Mesodermal cell (in vitro differentiated cells): ENCODE measurements at regions not wholly inside any gene's neighbourhood (a gene's known extent, or its start where the extent isn't known, plus 50 kb on each side); places are given as distances from the start of the nearest gene placed in this dataset.

ENCODE experiments used
- H3K27ac ChIP-seq: 2 replicates; pipeline ENCODE4 v1.7.0; 2013; ENCODE audit warnings: mild to moderate bottlenecking, low read depth, low read length, moderate library complexity; ENCODE audit not compliant: severe bottlenecking
- H3K36me3 ChIP-seq: 2 replicates; pipeline ENCODE4 v1.7.1; 2013; ENCODE audit warnings: mild to moderate bottlenecking, low read length, moderate library complexity; ENCODE audit not compliant: control insufficient read depth, insufficient read depth
- H3K4me1 ChIP-seq: one replicate; pipeline ENCODE4 v1.7.1; 2013; ENCODE audit warnings: mild to moderate bottlenecking, low read length; ENCODE audit not compliant: insufficient read depth, control insufficient read depth, poor library complexity, severe bottlenecking
- H3K4me3 ChIP-seq: 2 replicates; pipeline ENCODE4 v1.7.0; 2013; ENCODE audit warnings: low read length, control low read depth, mild to moderate bottlenecking; ENCODE audit not compliant: insufficient read depth, poor library complexity, severe bottlenecking; ENCODE audit errors: extremely low read depth
- H3K9me3 ChIP-seq: 2 replicates; pipeline ENCODE4 v1.7.1; 2013; ENCODE audit warnings: mild to moderate bottlenecking, low read length, moderate library complexity; ENCODE audit not compliant: control insufficient read depth
- WGBS, 2 experiments: methylation state at CpG; one replicate each; pipeline ENCODE4 v1.1.5; 2013; ENCODE audit warnings: missing lambda C conversion rate in 2 of 2; ENCODE audit not compliant: insufficient coverage in 2 of 2; 5-methylcytosine and 5-hydroxymethylcytosine counted together

- Histone ChIP-seq H3K36me3 (no peaks in the 10 kb centered on the region), H3K9me3 (no peaks in the 10 kb centered on the region), H3K4me1 (no peaks in the 10 kb centered on the region), H3K4me3 (no peak overlapping the region), H3K27ac (no peak overlapping the region)
- 90 to 92% methylated on average over 2 to 4 of the region's 4 CpGs for WGBS, 2 experiments
Observed at GRCh38 chr3:31223278-31223677, 309.4 kb upstream of the STT3B start.

DNA sequence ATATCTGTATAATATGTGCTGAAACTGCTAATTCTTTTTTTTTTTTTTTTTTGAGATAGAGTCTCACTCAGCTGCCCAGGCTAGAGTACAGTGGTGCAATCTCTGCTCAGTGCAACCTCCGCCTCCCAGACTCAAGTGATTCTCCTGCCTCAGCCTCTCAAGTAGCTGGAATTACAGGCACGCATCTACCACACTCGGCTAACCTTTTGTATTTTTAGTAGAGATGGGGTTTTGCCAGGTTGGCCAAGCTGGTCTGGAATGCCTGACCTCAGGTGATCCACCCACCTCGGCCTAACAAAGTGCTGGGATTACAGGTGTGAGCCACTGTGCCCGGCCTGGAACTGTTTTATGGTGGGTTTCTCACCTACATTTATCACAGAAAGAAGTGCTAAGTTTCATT lies 307.8 kb upstream of the STT3B start:
- Histone ChIP-seq H3K4me3 (no peak overlapping the region), H3K4me1 (no peaks in the 10 kb centered on the region), H3K9me3 (no peaks in the 10 kb centered on the region), H3K27ac (no peak overlapping the region), H3K36me3 (no peaks in the 10 kb centered on the region)
- WGBS, 2 experiments = 83 to 93% methylated on average over 1 to 4 of the region's 5 CpGs

- Histone ChIP-seq H3K4me1 (no peaks in the 10 kb centered on the region), H3K4me3 (no peak overlapping the region), H3K9me3 (no peaks in the 10 kb centered on the region), H3K27ac (no peak overlapping the region), H3K36me3 (no peaks in the 10 kb centered on the region)
- 80 to 90% methylated on average over 1 to 2 of the region's 3 CpGs for WGBS, 2 experiments
Observed at GRCh38 chr3:31225923-31226322, 306.8 kb upstream of the STT3B start.

- WGBS, 2 experiments = 75 to 88% methylated on average over 1 of the region's 3 CpGs
- Histone ChIP-seq H3K9me3 (no peaks in the 10 kb centered on the region), H3K27ac (no peak overlapping the region), H3K4me3 (no peak overlapping the region), H3K4me1 (no peaks in the 10 kb centered on the region), H3K36me3 (no peaks in the 10 kb centered on the region)
Observed at GRCh38 chr3:31226346-31226745, 306.4 kb upstream of the STT3B start.

DNA sequence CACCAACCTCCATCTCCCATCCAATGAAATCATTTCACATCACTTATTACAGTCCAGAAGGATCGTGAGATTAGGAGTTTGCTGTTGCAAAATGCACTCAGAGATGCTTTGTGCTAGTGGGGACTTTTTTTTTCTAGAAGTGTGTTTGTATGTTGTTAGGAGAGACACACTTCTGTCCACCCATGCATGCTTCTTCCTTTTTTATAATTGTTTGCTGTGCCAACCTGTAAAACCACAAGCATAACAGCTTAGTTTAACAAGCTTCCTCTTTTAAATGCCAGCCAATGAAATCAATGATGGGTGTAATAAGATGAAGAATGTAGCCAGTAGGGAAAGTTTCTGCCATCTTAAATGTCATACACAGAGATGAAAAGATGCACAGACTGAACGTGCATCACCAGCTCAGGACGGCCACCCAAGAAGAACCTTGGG lies 305.6 kb upstream of the STT3B start:
- 85 to 100% methylated on average over 2 of the region's 3 CpGs for WGBS, 2 experiments

DNA sequence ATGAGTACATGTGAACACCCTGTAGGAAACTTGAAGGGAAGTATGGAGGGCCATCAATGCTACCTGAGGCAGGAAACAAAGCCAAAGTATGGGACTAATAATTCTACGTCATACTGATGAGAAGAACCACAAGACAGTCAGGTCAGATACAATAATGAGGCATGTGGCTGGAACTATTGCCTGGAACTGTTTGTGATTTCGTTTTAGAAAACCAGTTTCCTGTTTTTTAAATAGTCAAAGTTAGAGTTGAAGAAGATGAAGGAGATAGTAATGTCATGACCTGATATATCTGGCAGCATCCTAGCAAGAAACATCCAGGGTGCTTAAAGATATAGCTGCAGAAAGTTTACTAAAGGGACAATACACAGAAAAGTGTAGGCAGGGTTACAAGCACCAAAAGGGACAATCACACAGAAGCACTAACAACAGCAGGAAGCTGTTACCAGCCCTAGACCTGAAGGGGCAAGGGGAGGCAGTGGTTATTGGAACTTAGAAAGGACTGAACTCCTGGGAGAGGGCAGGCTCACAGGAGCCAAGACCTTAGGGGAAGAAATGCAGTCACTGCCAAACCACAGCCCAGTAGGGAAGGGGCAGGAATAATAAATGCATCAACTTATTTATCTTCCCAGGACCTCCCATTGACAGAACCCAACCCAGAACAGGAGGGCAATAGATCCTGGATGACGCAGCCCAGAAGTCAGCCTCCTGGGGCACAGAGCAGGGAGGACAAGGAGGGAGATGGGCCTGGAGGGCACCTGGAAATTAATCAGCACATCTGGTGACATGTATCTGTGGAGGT lies 302.1 kb upstream of the STT3B start:
- WGBS, 2 experiments = 88 to 92% methylated on average over 3 of the region's 3 CpGs
- no peaks in the 10 kb centered on the region for H3K36me3 ChIP-seq
- no peak overlapping the region for H3K27ac ChIP-seq
- H3K9me3 ChIP-seq = no peaks in the 10 kb centered on the region
- peaks cover 7% of the 10 kb centered on the region for H3K4me1 ChIP-seq
- no peak overlapping the region for H3K4me3 ChIP-seq

More for the DNA sequence above, 305.6 kb upstream of the STT3B start:
- Histone ChIP-seq H3K36me3 (no peaks in the 10 kb centered on the region), H3K9me3 (no peaks in the 10 kb centered on the region), H3K4me1 (peaks cover under 1% of the 10 kb centered on the region), H3K27ac (no peak overlapping the region), H3K4me3 (no peak overlapping the region)

- WGBS, 2 experiments = 89 to 96% methylated on average over 7 to 8 of the region's 12 CpGs
- Histone ChIP-seq H3K9me3 (no peaks in the 10 kb centered on the region), H3K4me1 (peaks cover 7% of the 10 kb centered on the region), H3K4me3 (no peak overlapping the region), H3K36me3 (no peaks in the 10 kb centered on the region), H3K27ac (no peak overlapping the region)
Observed at GRCh38 chr3:31232055-31233025, 300.4 kb upstream of the STT3B start.

GRCh38 chr3:31234145-31234544 lies 298.6 kb upstream of the STT3B start:
- peaks cover 7% of the 10 kb centered on the region for H3K4me1 ChIP-seq
- H3K27ac ChIP-seq = no peak overlapping the region
- WGBS, 2 experiments = 96 to 97% methylated on average over 5 to 6 of the region's 6 CpGs
- no peak overlapping the region for H3K4me3 ChIP-seq
- H3K36me3 ChIP-seq = no peaks in the 10 kb centered on the region
- H3K9me3 ChIP-seq = no peaks in the 10 kb centered on the region

DNA sequence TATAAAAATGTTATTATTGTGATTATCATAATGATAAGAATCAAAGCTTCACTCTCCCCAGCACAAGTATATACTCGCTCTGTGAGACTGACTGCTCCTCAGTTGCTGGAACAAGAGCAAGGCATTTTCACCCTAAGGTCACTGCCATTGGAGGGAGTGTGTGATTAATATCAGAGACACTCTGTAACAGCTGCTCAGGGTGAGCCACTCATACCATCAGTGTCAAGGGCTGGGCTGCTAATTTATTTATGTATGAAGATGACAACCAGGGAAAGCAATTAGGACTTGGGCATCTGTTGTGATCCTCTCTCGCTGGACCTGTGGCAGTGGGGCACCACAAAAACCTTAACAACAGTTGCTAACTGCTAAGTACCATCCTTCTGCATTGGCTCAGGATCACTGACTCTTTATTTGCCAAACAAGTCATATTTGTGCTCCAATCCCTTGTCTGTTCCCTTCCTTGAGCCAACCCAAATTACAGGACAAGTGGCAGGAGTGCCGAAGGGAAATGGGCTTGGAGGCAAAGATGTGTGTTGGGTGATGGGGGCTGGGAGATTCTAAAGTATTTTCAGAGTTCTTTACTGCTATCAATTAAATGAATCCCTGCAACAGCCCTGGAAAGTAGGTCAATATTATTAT lies 297.5 kb upstream of the STT3B start:
- WGBS, 2 experiments = 100% methylated on average over 1 of the region's 3 CpGs
- Histone ChIP-seq H3K27ac (no peak overlapping the region), H3K4me3 (no peak overlapping the region), H3K4me1 (peaks cover 7% of the 10 kb centered on the region), H3K36me3 (no peaks in the 10 kb centered on the region), H3K9me3 (no peaks in the 10 kb centered on the region)

DNA sequence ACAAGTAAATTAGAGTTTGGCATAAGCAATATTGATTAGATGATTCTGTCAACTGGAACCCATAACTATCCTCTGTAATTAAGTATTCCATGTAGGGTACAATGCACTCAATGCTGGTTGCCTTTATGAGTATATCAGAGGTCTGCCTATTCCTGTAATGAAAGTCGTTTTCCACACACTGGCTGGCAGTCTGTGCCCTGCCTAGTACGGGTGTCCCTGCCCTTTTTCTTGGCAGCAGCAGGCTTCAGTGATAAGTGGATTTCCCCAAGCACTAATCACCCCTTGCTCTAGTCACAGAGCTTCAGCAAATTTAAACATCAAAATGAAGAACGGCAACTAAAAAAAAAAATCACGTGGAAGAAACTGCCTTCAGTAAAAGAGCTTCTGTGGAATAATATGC lies 294.8 kb upstream of the STT3B start:
- 80 to 91% methylated on average over 2 to 4 of the region's 4 CpGs for WGBS, 2 experiments
- H3K27ac ChIP-seq = no peak overlapping the region
- no peaks in the 10 kb centered on the region for H3K4me1 ChIP-seq
- H3K9me3 ChIP-seq = no peaks in the 10 kb centered on the region
- H3K36me3 ChIP-seq = no peaks in the 10 kb centered on the region
- H3K4me3 ChIP-seq = no peak overlapping the region
